Breast epithelium (tissue), 4 donors: ENCODE measurements at regions not wholly inside any gene's neighbourhood (a gene's known extent, or its start where the extent isn't known, plus 50 kb on each side); places are given as distances from the start of the nearest gene placed in this dataset.

Experiments
- DNase-seq, 2 donors: peaks; one replicate each; pipeline ENCODE4 v3.0.0-alpha.2; 2019; ENCODE audit warnings: low spot score in 2 of 2
- H3K27ac ChIP-seq, 2 donors: fragments of 200-600 bp; sonication (generic) in 1 of 2; one replicate each; pipeline ENCODE4 v1.5.1; 2016 to 2019; ENCODE audit warnings: mild to moderate bottlenecking in 1 of 2
- H3K27me3 ChIP-seq, 2 donors: fragments of 200-600 bp; sonication (generic) in 1 of 2; one replicate each; pipeline versions ENCODE4 v1.5.1 to v1.6.0; 2017 to 2019; ENCODE audit warnings: control low read depth in 1 of 2, mild to moderate bottlenecking in 1 of 2
- H3K36me3 ChIP-seq: fragments of 200-600 bp; one replicate; pipeline ENCODE4 v1.5.1; 2019
- H3K4me1 ChIP-seq, 2 donors: fragments of 200-600 bp; sonication (generic); one replicate each; pipeline ENCODE4 v1.5.1; 2016 to 2019; ENCODE audit warnings: control low read depth in 1 of 2
- H3K4me3 ChIP-seq, 3 donors: fragments of 200-600 bp; sonication (generic); 1 replicate in 2 of 3; 2 replicates in 1 of 3; pipeline ENCODE4 v1.5.1; 2016 to 2019; ENCODE audit warnings: mild to moderate bottlenecking in 3 of 3, moderate library complexity in 2 of 3
- H3K9me3 ChIP-seq, 2 donors: fragments of 200-600 bp; sonication (generic) in 1 of 2; one replicate each; pipeline ENCODE4 v1.5.1; 2016 to 2019; ENCODE audit warnings: control low read depth in 1 of 2
- POLR2A ChIP-seq: fragments of 450-650 bp; IDR thresholded peaks from one replicate; pipeline ENCODE4 v1.6.1; 2016; ENCODE audit warnings: antibody characterized with exemption, mild to moderate bottlenecking, moderate library complexity
- POLR2AphosphoS5 ChIP-seq, 3 donors: sonication (generic); formaldehyde crosslinking; IDR thresholded peaks; one replicate each; pipeline ENCODE4 v1.6.1; 2017; ENCODE audit warnings: antibody characterized with exemption in 3 of 3
- intact Hi-C: fragments of 100-400 bp; cut with DNase I; formaldehyde crosslinking; loops from one replicate; pipeline ENCODE4 v1.15.1; 2023; ENCODE audit warnings: low total_unique reads
- TF ChIP-seq, protein P1 (sequence below), 3 donors: fragments of 450-650 bp; IDR thresholded peaks; one replicate each; pipeline ENCODE4 v1.5.1; 2016 to 2017; ENCODE audit warnings: antibody characterized with exemption in 3 of 3, mild to moderate bottlenecking in 3 of 3, moderate library complexity in 3 of 3

- TF ChIP-seq POLR2A (no peak), POLR2AphosphoS5 (IDR thresholded peaks at IDR 0.05) (no peak)
- TF ChIP-seq, protein P1, sequence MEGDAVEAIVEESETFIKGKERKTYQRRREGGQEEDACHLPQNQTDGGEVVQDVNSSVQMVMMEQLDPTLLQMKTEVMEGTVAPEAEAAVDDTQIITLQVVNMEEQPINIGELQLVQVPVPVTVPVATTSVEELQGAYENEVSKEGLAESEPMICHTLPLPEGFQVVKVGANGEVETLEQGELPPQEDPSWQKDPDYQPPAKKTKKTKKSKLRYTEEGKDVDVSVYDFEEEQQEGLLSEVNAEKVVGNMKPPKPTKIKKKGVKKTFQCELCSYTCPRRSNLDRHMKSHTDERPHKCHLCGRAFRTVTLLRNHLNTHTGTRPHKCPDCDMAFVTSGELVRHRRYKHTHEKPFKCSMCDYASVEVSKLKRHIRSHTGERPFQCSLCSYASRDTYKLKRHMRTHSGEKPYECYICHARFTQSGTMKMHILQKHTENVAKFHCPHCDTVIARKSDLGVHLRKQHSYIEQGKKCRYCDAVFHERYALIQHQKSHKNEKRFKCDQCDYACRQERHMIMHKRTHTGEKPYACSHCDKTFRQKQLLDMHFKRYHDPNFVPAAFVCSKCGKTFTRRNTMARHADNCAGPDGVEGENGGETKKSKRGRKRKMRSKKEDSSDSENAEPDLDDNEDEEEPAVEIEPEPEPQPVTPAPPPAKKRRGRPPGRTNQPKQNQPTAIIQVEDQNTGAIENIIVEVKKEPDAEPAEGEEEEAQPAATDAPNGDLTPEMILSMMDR (IDR thresholded peaks at IDR 0.05), result no peak
- H3K4me3 ChIP-seq, result no peak overlapping the region
Observed at GRCh38 chr4:178871476-178871875, 1429.2 kb upstream of the AGA start.

DNA sequence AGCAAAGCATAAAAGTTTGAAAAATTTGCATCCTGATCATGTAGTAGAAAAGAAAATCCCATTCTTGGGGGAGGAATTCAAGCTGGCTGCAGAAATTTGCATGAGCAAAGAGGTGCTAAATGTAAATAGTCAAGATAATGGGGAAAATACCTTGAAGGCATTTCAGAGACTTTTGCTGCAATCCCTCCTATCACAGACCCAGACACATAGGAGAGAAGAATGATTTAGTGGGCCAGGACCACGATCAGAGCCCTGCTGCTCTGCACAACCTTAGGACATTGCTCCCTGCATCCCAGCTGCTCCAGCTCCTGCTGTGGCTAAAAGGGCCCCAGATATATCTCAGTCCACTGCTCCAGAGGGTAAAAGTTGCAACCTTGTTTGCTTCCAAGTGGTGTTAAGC is 1439.7 kb upstream of the AGA start:
- TF ChIP-seq POLR2A, result no peak
- TF ChIP-seq, protein P1 (IDR thresholded peaks at IDR 0.05), result no peak
- TF ChIP-seq POLR2AphosphoS5 (IDR thresholded peaks at IDR 0.05), result no peak
- no peak overlapping the region for H3K27ac ChIP-seq
- H3K27me3 ChIP-seq, result no peaks in the 10 kb centered on the region
- intact Hi-C loops, result no loop called here
- H3K9me3 ChIP-seq, result peaks cover 7 to 32% of the 10 kb centered on the region in 2 donors
- DNase-seq, result no peak
- H3K4me1 ChIP-seq, result no peaks in the 10 kb centered on the region
- H3K36me3 ChIP-seq, result no peaks in the 10 kb centered on the region
- H3K4me3 ChIP-seq, result no peak overlapping the region

More at GRCh38 chr4:178871476-178871875, 1429.2 kb upstream of the AGA start:
- Histone ChIP-seq H3K36me3 (no peaks in the 10 kb centered on the region), H3K27me3 (no peaks in the 10 kb centered on the region), H3K27ac (no peak overlapping the region), H3K9me3 (no peaks in the 10 kb centered on the region), H3K4me1 (no peaks in the 10 kb centered on the region)
- intact Hi-C loops, result no loop called here
- DNase-seq, result no peak

DNA sequence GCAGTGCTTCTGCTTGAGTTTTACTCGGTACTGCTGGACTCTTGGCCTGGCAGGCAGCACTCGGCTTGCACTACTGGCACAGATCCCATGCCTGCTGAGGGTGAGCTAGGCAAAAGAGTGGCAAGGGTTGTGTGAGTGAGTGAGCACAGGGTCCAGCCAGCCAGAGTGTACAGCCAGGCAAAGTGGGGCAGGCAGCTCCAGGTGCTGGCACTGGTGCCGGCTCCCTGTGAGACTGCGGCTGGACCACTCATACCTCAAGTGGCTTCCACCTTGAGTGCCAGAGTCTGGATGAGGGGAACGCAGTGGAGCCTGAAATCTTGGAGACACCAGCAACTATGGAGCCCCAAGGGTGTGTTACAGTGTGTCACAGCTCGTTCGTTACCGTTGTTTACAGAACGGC is 1451.9 kb upstream of the AGA start:
- intact Hi-C loops, result no loop called here
- TF ChIP-seq POLR2AphosphoS5 (IDR thresholded peaks at IDR 0.05) (no peak), POLR2A (no peak)
- TF ChIP-seq, protein P1 (IDR thresholded peaks at IDR 0.05), result no peak

GRCh38 chr4:178899084-178899483 is 1456.8 kb upstream of the AGA start:
- no peaks in the 10 kb centered on the region for H3K4me1 ChIP-seq
- no peaks in the 10 kb centered on the region for H3K9me3 ChIP-seq
- no peaks in the 10 kb centered on the region for H3K36me3 ChIP-seq
- no peak for DNase-seq
- no peak for TF ChIP-seq POLR2AphosphoS5 (IDR thresholded peaks at IDR 0.05)
- TF ChIP-seq POLR2A, result no peak
- TF ChIP-seq, protein P1 (IDR thresholded peaks at IDR 0.05), result no peak
- no peak overlapping the region for H3K27ac ChIP-seq
- intact Hi-C loops, result no loop called here
- H3K4me3 ChIP-seq, result no peak overlapping the region
- H3K27me3 ChIP-seq, result no peaks in the 10 kb centered on the region

More for the DNA sequence above, 1451.9 kb upstream of the AGA start:
- DNase-seq, result no peak
- Histone ChIP-seq H3K27me3 (no peaks in the 10 kb centered on the region), H3K36me3 (no peaks in the 10 kb centered on the region), H3K4me1 (no peaks in the 10 kb centered on the region), H3K9me3 (no peaks in the 10 kb centered on the region), H3K4me3 (no peak overlapping the region), H3K27ac (no peak overlapping the region)

DNA sequence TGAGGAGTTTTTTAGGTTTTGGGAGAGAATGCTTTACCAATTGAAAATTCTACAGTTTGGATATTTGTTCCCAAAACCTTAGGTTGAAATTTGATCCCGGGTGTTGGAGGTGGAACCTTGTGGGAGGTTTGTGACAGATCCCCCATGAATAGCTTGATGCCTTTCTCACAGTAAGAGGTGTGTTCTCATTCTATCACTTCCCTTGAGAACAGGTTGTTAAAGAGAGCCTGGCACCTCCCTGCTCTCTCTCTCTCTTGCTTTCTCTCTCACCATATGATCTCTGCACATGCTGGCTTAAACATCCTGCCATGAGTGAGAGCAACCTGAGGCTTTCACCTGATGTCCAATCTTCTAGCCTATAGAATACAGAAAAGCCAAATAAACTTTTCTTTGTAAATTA is 1475.5 kb upstream of the AGA start:
- Histone ChIP-seq H3K27me3 (no peaks in the 10 kb centered on the region), H3K4me1 (no peaks in the 10 kb centered on the region), H3K36me3 (no peaks in the 10 kb centered on the region), H3K9me3 (peaks cover 0 to 7% of the 10 kb centered on the region in 2 donors), H3K27ac (no peak overlapping the region), H3K4me3 (no peak overlapping the region)
- DNase-seq, result no peak
- intact Hi-C loops, result no loop called here
- TF ChIP-seq, protein P1 (IDR thresholded peaks at IDR 0.05), result no peak
- TF ChIP-seq POLR2AphosphoS5 (IDR thresholded peaks at IDR 0.05), result no peak
- no peak for TF ChIP-seq POLR2A
